Parathyroid adenoma (tissue), 2 donors: ENCODE measurements at regions not wholly inside any gene's neighbourhood (a gene's known extent, or its start where the extent isn't known, plus 50 kb on each side); places are given as distances from the start of the nearest gene placed in this dataset.
"Not testable (repeated sequence)": the region's sequence is repeated elsewhere in the genome, so short reads cannot be mapped to it uniquely, and the experiment has no call there.

Experiments
- H2AFZ ChIP-seq: fragments of 300-600 bp; sonication (generic); one replicate; pipeline ENCODE4 v1.7.0; 2017; ENCODE audit warnings: antibody characterized with exemption, mild to moderate bottlenecking
- H3K27ac ChIP-seq: fragments of 300-600 bp; sonication (generic); one replicate; pipeline ENCODE4 v1.7.0; 2017
- H3K27me3 ChIP-seq: fragments of 300-600 bp; sonication (generic); one replicate; pipeline ENCODE4 v1.7.0; 2017; ENCODE audit warnings: low read length; ENCODE audit not compliant: control insufficient read depth, insufficient read depth
- H3K36me3 ChIP-seq: fragments of 300-600 bp; sonication (generic); one replicate; pipeline ENCODE4 v1.7.0; 2017; ENCODE audit warnings: low read length; ENCODE audit not compliant: control insufficient read depth, insufficient read depth
- H3K4me1 ChIP-seq: fragments of 300-600 bp; sonication (generic); one replicate; pipeline ENCODE4 v1.7.0; 2017; ENCODE audit warnings: control low read depth
- H3K4me2 ChIP-seq: fragments of 300-600 bp; sonication (generic); one replicate; pipeline ENCODE4 v1.7.0; 2017; ENCODE audit warnings: low read length
- H3K4me3 ChIP-seq: fragments of 300-600 bp; sonication (generic); one replicate; pipeline ENCODE4 v1.7.0; 2017; ENCODE audit warnings: low read depth, low read length
- H3K79me2 ChIP-seq: fragments of 300-600 bp; sonication (generic); one replicate; pipeline ENCODE4 v1.7.0; 2017; ENCODE audit warnings: control low read depth
- H3K9ac ChIP-seq: fragments of 300-600 bp; sonication (generic); one replicate; pipeline ENCODE4 v1.7.0; 2017; ENCODE audit warnings: mild to moderate bottlenecking
- H3K9me3 ChIP-seq: fragments of 300-600 bp; sonication (generic); one replicate; pipeline ENCODE4 v1.7.0; 2017; ENCODE audit warnings: low read length; ENCODE audit not compliant: control insufficient read depth
- TF ChIP-seq, protein P1 (sequence below): fragments of 300-600 bp; sonication (generic); IDR thresholded peaks from one replicate; pipeline ENCODE4 v1.7.0; 2017; ENCODE audit warnings: antibody characterized with exemption, mild to moderate bottlenecking
- donor health status: primary hyperparathyroidism.

DNA sequence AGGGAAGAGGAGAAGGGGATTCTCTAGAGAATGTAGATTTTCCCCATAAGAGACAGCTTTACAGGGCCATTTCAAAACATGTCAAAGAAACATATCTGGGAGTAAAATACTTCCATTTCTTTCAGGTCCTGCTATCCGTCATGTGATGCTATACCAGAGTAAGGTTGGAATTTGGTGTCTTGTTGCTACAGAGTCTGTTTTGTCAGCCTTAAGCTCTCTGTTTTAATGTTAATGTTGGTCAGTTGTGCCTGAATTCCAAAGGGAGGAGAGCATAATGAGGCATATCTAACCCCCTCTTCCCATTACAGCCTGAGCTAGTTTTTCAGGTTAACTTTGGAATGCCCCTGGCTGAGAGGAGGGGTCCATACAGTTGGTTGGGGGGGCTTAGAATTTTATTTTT, 94.7 kb upstream of the CCDC71L start:
- H3K36me3 ChIP-seq, result no peaks in the 10 kb centered on the region
- H3K79me2 ChIP-seq, result no peaks in the 10 kb centered on the region
- TF ChIP-seq, protein P1, sequence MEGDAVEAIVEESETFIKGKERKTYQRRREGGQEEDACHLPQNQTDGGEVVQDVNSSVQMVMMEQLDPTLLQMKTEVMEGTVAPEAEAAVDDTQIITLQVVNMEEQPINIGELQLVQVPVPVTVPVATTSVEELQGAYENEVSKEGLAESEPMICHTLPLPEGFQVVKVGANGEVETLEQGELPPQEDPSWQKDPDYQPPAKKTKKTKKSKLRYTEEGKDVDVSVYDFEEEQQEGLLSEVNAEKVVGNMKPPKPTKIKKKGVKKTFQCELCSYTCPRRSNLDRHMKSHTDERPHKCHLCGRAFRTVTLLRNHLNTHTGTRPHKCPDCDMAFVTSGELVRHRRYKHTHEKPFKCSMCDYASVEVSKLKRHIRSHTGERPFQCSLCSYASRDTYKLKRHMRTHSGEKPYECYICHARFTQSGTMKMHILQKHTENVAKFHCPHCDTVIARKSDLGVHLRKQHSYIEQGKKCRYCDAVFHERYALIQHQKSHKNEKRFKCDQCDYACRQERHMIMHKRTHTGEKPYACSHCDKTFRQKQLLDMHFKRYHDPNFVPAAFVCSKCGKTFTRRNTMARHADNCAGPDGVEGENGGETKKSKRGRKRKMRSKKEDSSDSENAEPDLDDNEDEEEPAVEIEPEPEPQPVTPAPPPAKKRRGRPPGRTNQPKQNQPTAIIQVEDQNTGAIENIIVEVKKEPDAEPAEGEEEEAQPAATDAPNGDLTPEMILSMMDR, result no peak
- no peaks in the 10 kb centered on the region for H3K27me3 ChIP-seq
- peaks cover 2% of the 10 kb centered on the region for H3K4me1 ChIP-seq
- no peak overlapping the region for H3K4me2 ChIP-seq
- no peak overlapping the region for H2AFZ ChIP-seq
- no peaks in the 10 kb centered on the region for H3K9me3 ChIP-seq
- H3K4me3 ChIP-seq, result no peak overlapping the region
- no peak overlapping the region for H3K9ac ChIP-seq
- no peak overlapping the region for H3K27ac ChIP-seq

- no peak overlapping the region for H2AFZ ChIP-seq
- H3K27me3 ChIP-seq, result no peaks in the 10 kb centered on the region
- no peak overlapping the region for H3K9ac ChIP-seq
- TF ChIP-seq, protein P1, result no peak
- H3K4me2 ChIP-seq, result no peak overlapping the region
- no peak overlapping the region for H3K4me3 ChIP-seq
- H3K9me3 ChIP-seq, result no peaks in the 10 kb centered on the region
- peaks cover 2% of the 10 kb centered on the region for H3K4me1 ChIP-seq
- no peaks in the 10 kb centered on the region for H3K79me2 ChIP-seq
- H3K27ac ChIP-seq, result no peak overlapping the region
- H3K36me3 ChIP-seq, result no peaks in the 10 kb centered on the region
Observed at GRCh38 chr7:106756071-106756470, 95.1 kb upstream of the CCDC71L start.

- no peak overlapping the region for H3K9ac ChIP-seq
- H3K36me3 ChIP-seq, result no peaks in the 10 kb centered on the region
- H3K9me3 ChIP-seq, result no peaks in the 10 kb centered on the region
- no peak overlapping the region for H3K4me2 ChIP-seq
- peaks cover 2% of the 10 kb centered on the region for H3K4me1 ChIP-seq
- no peaks in the 10 kb centered on the region for H3K27me3 ChIP-seq
- H2AFZ ChIP-seq, result no peak overlapping the region
- no peaks in the 10 kb centered on the region for H3K79me2 ChIP-seq
- H3K27ac ChIP-seq, result no peak overlapping the region
- TF ChIP-seq, protein P1, result no peak
- H3K4me3 ChIP-seq, result no peak overlapping the region
Observed at GRCh38 chr7:106756884-106757283, 95.9 kb upstream of the CCDC71L start.

DNA sequence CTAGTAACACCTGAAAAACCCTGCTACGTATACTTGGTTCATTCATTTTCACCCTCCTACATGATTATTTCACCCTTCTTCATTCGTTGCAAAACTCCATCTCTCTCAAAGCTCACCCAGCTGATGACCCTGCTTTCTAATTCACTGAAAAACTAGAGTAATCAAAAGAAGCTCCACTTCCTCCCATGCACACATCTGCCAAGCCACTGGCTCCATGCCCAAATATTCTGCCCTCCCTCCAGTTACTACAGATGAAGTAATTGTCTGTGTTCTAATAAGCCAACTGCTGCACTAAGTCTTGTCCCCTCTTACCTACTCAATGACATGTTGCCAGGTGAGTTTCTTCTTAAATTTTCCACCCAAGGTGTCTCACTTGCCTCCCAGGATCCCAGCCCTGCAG, 96.9 kb upstream of the CCDC71L start:
- H2AFZ ChIP-seq, result no peak overlapping the region
- H3K4me2 ChIP-seq, result no peak overlapping the region
- H3K27ac ChIP-seq, result no peak overlapping the region
- H3K9ac ChIP-seq, result no peak overlapping the region
- H3K79me2 ChIP-seq, result no peaks in the 10 kb centered on the region
- H3K4me1 ChIP-seq, result no peaks in the 10 kb centered on the region
- TF ChIP-seq, protein P1, result no peak
- H3K4me3 ChIP-seq, result no peak overlapping the region
- H3K9me3 ChIP-seq, result no peaks in the 10 kb centered on the region
- H3K36me3 ChIP-seq, result no peaks in the 10 kb centered on the region
- H3K27me3 ChIP-seq, result no peaks in the 10 kb centered on the region

- not testable (repeated sequence) for H3K9ac ChIP-seq, H3K79me2 ChIP-seq, H3K27ac ChIP-seq, H3K4me2 ChIP-seq, H2AFZ ChIP-seq, H3K27me3 ChIP-seq, H3K4me3 ChIP-seq, H3K36me3 ChIP-seq, H3K9me3 ChIP-seq, H3K4me1 ChIP-seq
Observed at GRCh38 chr7:106762845-106763244, 101.9 kb upstream of the CCDC71L start.
